ENCODE measurements at regions not wholly inside any gene's neighbourhood (a gene's known extent, or its start where the extent isn't known, plus 50 kb on each side); places are given as distances from the start of the nearest gene placed in this dataset.

- no peak for DNase-seq (ENCODE audit: low read depth, low spot score)
Measured at GRCh38 chr1:24987424-24987823, 57.3 kb upstream of the RUNX3 start.

GRCh38 chr1:24986372-24986965 lies 56.4 kb upstream of the RUNX3 start:
- DNase-seq (ENCODE audit: low read depth, low spot score) = no peak

- no peak for DNase-seq (ENCODE audit: low read depth, low spot score)
Measured at GRCh38 chr1:24985737-24986136, 55.7 kb upstream of the RUNX3 start.

- no peak for DNase-seq (ENCODE audit: low read depth, low spot score)
Measured at GRCh38 chr1:24984800-24985522, 54.9 kb upstream of the RUNX3 start.

- no peak for DNase-seq (ENCODE audit: low read depth, low spot score)
Measured at GRCh38 chr1:24984300-24984699, 54.2 kb upstream of the RUNX3 start.

- DNase-seq (ENCODE audit: low read depth, low spot score) = no peak
Measured at GRCh38 chr1:24983006-24983680, 53.1 kb upstream of the RUNX3 start.

- DNase-seq (ENCODE audit: low read depth, low spot score) = no peak
Measured at GRCh38 chr1:24981631-24982005, 51.5 kb upstream of the RUNX3 start.

GRCh38 chr1:24980836-24981630 lies 51.0 kb upstream of the RUNX3 start:
- DNase-seq (ENCODE audit: low read depth, low spot score) = no peak
